DND-41 (cell line): ENCODE measurements at regions not wholly inside any gene's neighbourhood (a gene's known extent, or its start where the extent isn't known, plus 50 kb on each side); places are given as distances from the start of the nearest gene placed in this dataset.

Experiments
- ATAC-seq: fragments of 200-7000 bp; cut with Tn5 transposase; 3 replicates; pipeline ENCODE4 v1.9.1; 2021; ENCODE audit warnings: low read depth; ENCODE audit not compliant: insufficient read depth
- DNase-seq: peaks from one replicate; pipeline ENCODE4 v3.0.0-alpha.2; 2020
- H2AFZ ChIP-seq: 2 replicates; pipeline ENCODE4 v1.6.0; 2012; ENCODE audit warnings: low read depth, low read length
- H3K27ac ChIP-seq: 2 replicates; pipeline ENCODE4 v1.5.1; 2012; ENCODE audit warnings: low read length, inconsistent platforms
- H3K27me3 ChIP-seq: fragments of 200-600 bp; sonication (generic); 2 replicates; pipeline ENCODE4 v1.6.0; 2012; ENCODE audit warnings: low read length, mild to moderate bottlenecking, inconsistent platforms; ENCODE audit not compliant: insufficient read depth, poor library complexity
- H3K36me3 ChIP-seq: 2 replicates; pipeline ENCODE4 v1.5.1; 2012; ENCODE audit warnings: low read length, inconsistent platforms; ENCODE audit not compliant: insufficient read depth
- H3K4me1 ChIP-seq: 2 replicates; pipeline ENCODE4 v1.5.1; 2012; ENCODE audit warnings: mild to moderate bottlenecking, low read length; ENCODE audit not compliant: insufficient read depth
- H3K4me2 ChIP-seq: 2 replicates; pipeline ENCODE4 v1.6.0; 2012; ENCODE audit warnings: mild to moderate bottlenecking, moderate library complexity, low read length, inconsistent platforms; ENCODE audit not compliant: insufficient read depth
- H3K4me3 ChIP-seq, 2 experiments: fragments of 200-600 bp in 1 of 2; shearing (Covaris generic) in 1 of 2; 2 replicates each; pipeline ENCODE4 v1.5.1; 2012 to 2016; ENCODE audit warnings: inconsistent platforms in 2 of 2, low read length in 2 of 2, mild to moderate bottlenecking in 2 of 2, low read depth in 1 of 2, moderate library complexity in 1 of 2
- H3K79me2 ChIP-seq: 2 replicates; pipeline ENCODE4 v1.6.0; 2012; ENCODE audit warnings: low read length, inconsistent platforms; ENCODE audit not compliant: insufficient read depth
- H3K9ac ChIP-seq: 2 replicates; pipeline ENCODE4 v1.6.0; 2012; ENCODE audit warnings: low read depth, mild to moderate bottlenecking, inconsistent platforms, low read length, moderate library complexity
- H3K9me3 ChIP-seq: 2 replicates; pipeline ENCODE4 v1.5.1; 2012; ENCODE audit warnings: low read length, moderate library complexity, mild to moderate bottlenecking, inconsistent platforms; ENCODE audit not compliant: insufficient read depth, severe bottlenecking
- H4K20me1 ChIP-seq: 2 replicates; pipeline ENCODE4 v1.6.0; 2012; ENCODE audit warnings: low read length; ENCODE audit not compliant: insufficient read depth
- CTCF ChIP-seq: IDR thresholded peaks from 2 replicates; pipeline ENCODE4 v1.5.1; 2012; ENCODE audit warnings: borderline replicate concordance, low read length, moderate library complexity, mild to moderate bottlenecking; ENCODE audit not compliant: poor library complexity, severe bottlenecking; ENCODE audit errors: extremely low read depth
- EZH2 ChIP-seq: IDR thresholded peaks from 3 replicates; pipeline ENCODE4 v1.6.1; 2012; ENCODE audit warnings: borderline replicate concordance, low read depth, mild to moderate bottlenecking, moderate library complexity, low read length, inconsistent platforms; ENCODE audit not compliant: severe bottlenecking

- peaks cover 17% of the 10 kb centered on the region for H3K27me3 ChIP-seq
- no peak for ATAC-seq
These were observed 111.7 kb downstream of the BUD13 start for GRCh38 chr11:116661056-116661455.

GRCh38 chr11:116660011-116660410 is 112.8 kb downstream of the BUD13 start:
- H3K4me1 ChIP-seq = no peaks in the 10 kb centered on the region
- H3K27me3 ChIP-seq = peaks cover 16% of the 10 kb centered on the region
- H3K9me3 ChIP-seq = no peaks in the 10 kb centered on the region
- no peak for ATAC-seq
- H3K4me2 ChIP-seq = no peak overlapping the region
- H3K36me3 ChIP-seq = no peaks in the 10 kb centered on the region
- no peak for TF ChIP-seq EZH2
- no peak for TF ChIP-seq CTCF
- H4K20me1 ChIP-seq = no peaks in the 10 kb centered on the region
- no peak overlapping the region for H3K9ac ChIP-seq
- DNase-seq = no peak
- H3K79me2 ChIP-seq = no peaks in the 10 kb centered on the region
- no peak overlapping the region for H3K27ac ChIP-seq
- H3K4me3 ChIP-seq = no peak overlapping the region
- no peak overlapping the region for H2AFZ ChIP-seq

More at GRCh38 chr11:116661056-116661455, 111.7 kb downstream of the BUD13 start:
- Histone ChIP-seq H3K36me3 (no peaks in the 10 kb centered on the region), H3K9me3 (peaks cover 3% of the 10 kb centered on the region), H3K9ac (no peak overlapping the region), H3K4me3 (no peak overlapping the region), H4K20me1 (no peaks in the 10 kb centered on the region), H3K27ac (no peak overlapping the region), H3K79me2 (no peaks in the 10 kb centered on the region), H3K4me2 (no peak overlapping the region), H3K4me1 (no peaks in the 10 kb centered on the region), H2AFZ (no peak overlapping the region)
- TF ChIP-seq EZH2 (no peak), CTCF (no peak)
- DNase-seq = no peak

- no peak overlapping the region for H3K4me3 ChIP-seq
- peaks cover 13% of the 10 kb centered on the region for H3K27me3 ChIP-seq
- H2AFZ ChIP-seq = no peak overlapping the region
- no peaks in the 10 kb centered on the region for H3K36me3 ChIP-seq
- H3K4me1 ChIP-seq = no peaks in the 10 kb centered on the region
- no peaks in the 10 kb centered on the region for H3K79me2 ChIP-seq
- H3K27ac ChIP-seq = no peak overlapping the region
- H4K20me1 ChIP-seq = no peaks in the 10 kb centered on the region
- H3K9me3 ChIP-seq = no peaks in the 10 kb centered on the region
- no peak for ATAC-seq
- DNase-seq = no peak
- H3K9ac ChIP-seq = no peak overlapping the region
- H3K4me2 ChIP-seq = no peak overlapping the region
- TF ChIP-seq CTCF (no peak), EZH2 (no peak)
These were observed 113.8 kb downstream of the BUD13 start for GRCh38 chr11:116658876-116659535.
